ENCODE measurements at regions not wholly inside any gene's neighbourhood (a gene's known extent, or its start where the extent isn't known, plus 50 kb on each side); places are given as distances from the start of the nearest gene placed in this dataset.
"Not testable (repeated sequence)": the region's sequence is repeated elsewhere in the genome, so short reads cannot be mapped to it uniquely, and the experiment has no call there.

GRCh38 chr7:49023345-49024328 lies 99.3 kb downstream of the CDC14C start:
- DNase-seq (ENCODE audit: low spot score), result peak; percentile 68
- Mint-ChIP-seq H3K9me3 (peaks cover 2% of the 10 kb centered on the region), H3K36me3 (no peaks in the 10 kb centered on the region), H3K27ac (peak overlapping the region; percentile 96), H3K27me3 (ENCODE audit: insufficient read depth, low read depth) (no peaks in the 10 kb centered on the region), H3K4me1 (peaks cover 15% of the 10 kb centered on the region), H3K4me3 (no peak overlapping the region)
- H3K4me1 ChIP-seq, result peaks cover 16% of the 10 kb centered on the region
- no peaks in the 10 kb centered on the region for H3K9me3 ChIP-seq (ENCODE audit: low read depth)
- peak overlapping the region; percentile 31 for H3K4me2 ChIP-seq
- H3K27me3 ChIP-seq, result no peaks in the 10 kb centered on the region
- no peaks in the 10 kb centered on the region for H3K36me3 ChIP-seq
- peaks cover 15% of the 10 kb centered on the region for H3F3A ChIP-seq (ENCODE audit: low read depth)
- H3K27ac ChIP-seq, result no peak overlapping the region
- H4K20me1 ChIP-seq (ENCODE audit: low read depth), result no peaks in the 10 kb centered on the region
- TF ChIP-seq CTCF (IDR thresholded peaks at IDR 0.05) (no peak), EZH2 (IDR thresholded peaks at IDR 0.05) (no peak), EZH2phosphoT487 (IDR thresholded peaks at IDR 0.05) (no peak)
- no peaks in the 10 kb centered on the region for H3K79me2 ChIP-seq (ENCODE audit: low read depth)
- H2AFZ ChIP-seq (replicated peaks), result peak overlapping the region; percentile 69
- no peak overlapping the region for H3K9ac ChIP-seq
- no peak overlapping the region for H3K4me3 ChIP-seq

- no peaks in the 10 kb centered on the region for H3K27me3 Mint-ChIP-seq (ENCODE audit: insufficient read depth, low read depth)
Observed at GRCh38 chr7:49030221-49030620, 105.9 kb downstream of the CDC14C start.

GRCh38 chr7:49033140-49033539 lies 108.8 kb downstream of the CDC14C start:
- not testable (repeated sequence) for DNase-seq (ENCODE audit: low spot score); H3K4me3 ChIP-seq

More at GRCh38 chr7:49030221-49030620, 105.9 kb downstream of the CDC14C start:
- no peak overlapping the region for H3K4me2 ChIP-seq
- H3K79me2 ChIP-seq (ENCODE audit: low read depth), result no peaks in the 10 kb centered on the region
- Mint-ChIP-seq H3K27ac (no peak overlapping the region), H3K9me3 (peaks cover 2% of the 10 kb centered on the region), H3K36me3 (no peaks in the 10 kb centered on the region), H3K4me3 (no peak overlapping the region), H3K4me1 (peaks cover 5% of the 10 kb centered on the region)
- H3K27ac ChIP-seq, result no peak overlapping the region
- no peaks in the 10 kb centered on the region for H3F3A ChIP-seq (ENCODE audit: low read depth)
- no peaks in the 10 kb centered on the region for H4K20me1 ChIP-seq (ENCODE audit: low read depth)
- TF ChIP-seq CTCF (IDR thresholded peaks at IDR 0.05) (no peak), EZH2 (IDR thresholded peaks at IDR 0.05) (no peak), EZH2phosphoT487 (IDR thresholded peaks at IDR 0.05) (no peak)
- H3K9ac ChIP-seq, result no peak overlapping the region
- no peak overlapping the region for H2AFZ ChIP-seq (replicated peaks)
- no peaks in the 10 kb centered on the region for H3K36me3 ChIP-seq
- no peak overlapping the region for H3K4me3 ChIP-seq
- no peaks in the 10 kb centered on the region for H3K27me3 ChIP-seq
- no peaks in the 10 kb centered on the region for H3K9me3 ChIP-seq (ENCODE audit: low read depth)
- DNase-seq (ENCODE audit: low spot score), result no peak
- H3K4me1 ChIP-seq, result no peaks in the 10 kb centered on the region

More at GRCh38 chr7:49033140-49033539, 108.8 kb downstream of the CDC14C start:
- not testable (repeated sequence) for H3K36me3 ChIP-seq; H3K9me3 Mint-ChIP-seq; H3K36me3 Mint-ChIP-seq; H4K20me1 ChIP-seq (ENCODE audit: low read depth); H3K9me3 ChIP-seq (ENCODE audit: low read depth); H3K27me3 ChIP-seq; H3F3A ChIP-seq (ENCODE audit: low read depth); H3K4me2 ChIP-seq; H3K27ac ChIP-seq; H2AFZ ChIP-seq (replicated peaks); H3K9ac ChIP-seq; H3K4me3 Mint-ChIP-seq; H3K27ac Mint-ChIP-seq; H3K79me2 ChIP-seq (ENCODE audit: low read depth); H3K27me3 Mint-ChIP-seq (ENCODE audit: insufficient read depth, low read depth)
- H3K4me1 ChIP-seq, result peaks cover 11% of the 10 kb centered on the region
- peaks cover 12% of the 10 kb centered on the region for H3K4me1 Mint-ChIP-seq
